ENCODE measurements at regions not wholly inside any gene's neighbourhood (a gene's known extent, or its start where the extent isn't known, plus 50 kb on each side); places are given as distances from the start of the nearest gene placed in this dataset.

GRCh38 chr7:98722402-98722801, 105.3 kb downstream of the NPTX2 start:
- TF ChIP-seq CTCF (conservative IDR thresholded peaks at IDR 0.05), result no peak
- no peak for TF ChIP-seq ZFX (IDR thresholded peaks at IDR 0.05)
